WERI-Rb-1 (cell line): ENCODE measurements at regions not wholly inside any gene's neighbourhood (a gene's known extent, or its start where the extent isn't known, plus 50 kb on each side); places are given as distances from the start of the nearest gene placed in this dataset.

Experiments
- DNase-seq: peaks from one replicate; pipeline ENCODE4 v3.0.0-alpha.2; 2020
- H3K27ac ChIP-seq: fragments of 250-450 bp; sonication (Bioruptor Pico); 2 replicates; pipeline ENCODE4 v1.5.1; 2020; ENCODE audit warnings: mild to moderate bottlenecking, moderate library complexity
- H3K27me3 ChIP-seq: fragments of 250-450 bp; sonication (Bioruptor Pico); 2 replicates; pipeline ENCODE4 v1.5.1; 2021; ENCODE audit warnings: mild to moderate bottlenecking, low read depth, moderate library complexity; ENCODE audit not compliant: insufficient read depth, severe bottlenecking
- H3K36me3 ChIP-seq: fragments of 250-450 bp; sonication (Bioruptor Pico); 2 replicates; pipeline ENCODE4 v1.5.1; 2020; ENCODE audit warnings: mild to moderate bottlenecking, moderate library complexity
- H3K4me3 ChIP-seq: 2 replicates; pipeline ENCODE4 v1.5.1; 2011; ENCODE audit warnings: low read depth, mild to moderate bottlenecking, control low read depth, low read length
- H3K9me3 ChIP-seq: fragments of 250-450 bp; sonication (Bioruptor Pico); 2 replicates; pipeline ENCODE4 v1.5.1; 2021; ENCODE audit warnings: mild to moderate bottlenecking, moderate library complexity; ENCODE audit not compliant: severe bottlenecking
- TF ChIP-seq, protein P1 (sequence below): IDR thresholded peaks from 2 replicates; pipeline ENCODE4 v1.5.1; 2011; ENCODE audit warnings: low read depth, mild to moderate bottlenecking, control low read depth, inconsistent platforms, low read length

DNA sequence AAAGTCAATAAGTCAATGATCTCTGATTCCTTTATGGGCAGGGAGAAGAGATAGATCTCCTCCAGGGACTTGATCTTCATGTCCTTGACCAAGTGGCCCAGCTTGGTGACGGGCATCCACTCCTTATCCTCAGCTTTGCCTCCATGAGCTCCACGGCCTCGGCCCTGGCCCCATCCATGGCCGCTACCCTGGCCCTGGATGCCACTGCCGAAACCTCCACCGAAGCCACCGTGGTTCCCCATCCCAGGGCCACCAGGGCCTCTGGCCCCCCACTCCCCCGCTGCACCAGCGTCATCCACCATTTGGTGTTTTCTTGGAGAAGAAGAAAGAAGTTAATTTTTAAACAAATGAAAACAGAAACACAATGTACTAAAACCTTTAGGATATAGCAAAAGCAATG is 518.1 kb downstream of the GRXCR1 start:
- TF ChIP-seq, protein P1, sequence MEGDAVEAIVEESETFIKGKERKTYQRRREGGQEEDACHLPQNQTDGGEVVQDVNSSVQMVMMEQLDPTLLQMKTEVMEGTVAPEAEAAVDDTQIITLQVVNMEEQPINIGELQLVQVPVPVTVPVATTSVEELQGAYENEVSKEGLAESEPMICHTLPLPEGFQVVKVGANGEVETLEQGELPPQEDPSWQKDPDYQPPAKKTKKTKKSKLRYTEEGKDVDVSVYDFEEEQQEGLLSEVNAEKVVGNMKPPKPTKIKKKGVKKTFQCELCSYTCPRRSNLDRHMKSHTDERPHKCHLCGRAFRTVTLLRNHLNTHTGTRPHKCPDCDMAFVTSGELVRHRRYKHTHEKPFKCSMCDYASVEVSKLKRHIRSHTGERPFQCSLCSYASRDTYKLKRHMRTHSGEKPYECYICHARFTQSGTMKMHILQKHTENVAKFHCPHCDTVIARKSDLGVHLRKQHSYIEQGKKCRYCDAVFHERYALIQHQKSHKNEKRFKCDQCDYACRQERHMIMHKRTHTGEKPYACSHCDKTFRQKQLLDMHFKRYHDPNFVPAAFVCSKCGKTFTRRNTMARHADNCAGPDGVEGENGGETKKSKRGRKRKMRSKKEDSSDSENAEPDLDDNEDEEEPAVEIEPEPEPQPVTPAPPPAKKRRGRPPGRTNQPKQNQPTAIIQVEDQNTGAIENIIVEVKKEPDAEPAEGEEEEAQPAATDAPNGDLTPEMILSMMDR, result no peak

DNA sequence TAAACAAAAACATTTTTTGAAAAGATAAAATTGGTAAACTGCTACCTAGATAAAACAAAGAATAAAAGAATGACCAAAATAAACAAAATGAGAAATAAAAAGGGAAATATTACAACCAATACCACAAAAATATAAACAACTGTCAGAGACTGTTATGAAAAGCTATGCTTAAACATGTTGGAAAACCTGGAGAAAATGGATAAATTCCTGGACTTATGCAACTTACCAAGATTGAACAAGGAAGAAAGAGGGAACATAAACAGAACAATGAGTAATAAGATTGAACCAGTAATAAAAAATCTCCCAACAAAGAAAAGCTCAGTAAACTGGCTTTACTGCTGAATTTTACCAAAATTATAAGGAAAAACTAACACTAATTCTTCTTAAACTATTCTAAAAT is 518.7 kb downstream of the GRXCR1 start:
- no peak for DNase-seq
- Histone ChIP-seq H3K36me3 (no peaks in the 10 kb centered on the region), H3K4me3 (no peak overlapping the region), H3K27ac (no peak overlapping the region), H3K27me3 (no peaks in the 10 kb centered on the region), H3K9me3 (peaks cover 9% of the 10 kb centered on the region)
- TF ChIP-seq, protein P1, result no peak

More for the DNA sequence above, 518.1 kb downstream of the GRXCR1 start:
- Histone ChIP-seq H3K27me3 (no peaks in the 10 kb centered on the region), H3K4me3 (no peak overlapping the region), H3K9me3 (peaks cover 9% of the 10 kb centered on the region), H3K36me3 (no peaks in the 10 kb centered on the region), H3K27ac (no peak overlapping the region)
- DNase-seq, result no peak

DNA sequence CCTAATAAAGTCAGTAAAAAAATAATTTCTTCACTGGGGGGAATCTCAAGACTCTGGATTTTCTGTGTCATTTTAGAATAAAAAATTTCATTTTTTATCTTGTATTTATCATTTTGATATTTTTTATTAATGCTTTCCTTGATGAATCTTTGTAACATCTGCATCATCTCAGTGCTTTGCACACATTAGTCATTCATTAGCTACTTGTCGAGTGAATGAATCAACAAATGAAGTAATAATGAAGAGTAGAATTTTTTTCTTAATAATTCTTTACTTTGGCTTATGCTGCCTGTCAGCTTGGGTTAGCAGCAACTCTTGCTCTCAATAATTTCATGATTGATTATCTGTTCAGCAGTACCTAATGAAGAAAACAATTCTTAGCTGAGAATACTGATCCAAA is 530.8 kb downstream of the GRXCR1 start:
- Histone ChIP-seq H3K27me3 (no peaks in the 10 kb centered on the region), H3K9me3 (peaks cover 3% of the 10 kb centered on the region), H3K27ac (no peak overlapping the region), H3K36me3 (no peaks in the 10 kb centered on the region), H3K4me3 (no peak overlapping the region)
- TF ChIP-seq, protein P1, result no peak
- no peak for DNase-seq

DNA sequence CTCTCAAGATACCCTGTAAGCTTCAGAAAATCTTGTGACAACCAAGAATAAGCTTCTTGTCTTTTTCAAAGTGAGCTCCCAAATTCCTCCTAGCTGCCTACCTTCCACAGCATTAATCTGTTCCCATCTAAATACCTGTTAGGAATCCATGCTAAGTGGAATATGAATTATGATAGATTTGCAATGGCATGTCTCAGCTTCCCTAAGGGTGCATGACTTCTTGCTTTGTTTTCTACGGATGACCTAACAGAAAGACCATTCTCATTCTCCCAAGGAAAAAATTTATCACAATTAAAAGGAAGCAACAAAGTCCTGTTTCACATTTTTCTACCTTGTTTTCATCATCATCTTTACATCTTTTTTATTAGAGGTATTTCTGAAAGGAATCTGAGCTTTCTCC is 532.7 kb downstream of the GRXCR1 start:
- no peak overlapping the region for H3K27ac ChIP-seq

DNA sequence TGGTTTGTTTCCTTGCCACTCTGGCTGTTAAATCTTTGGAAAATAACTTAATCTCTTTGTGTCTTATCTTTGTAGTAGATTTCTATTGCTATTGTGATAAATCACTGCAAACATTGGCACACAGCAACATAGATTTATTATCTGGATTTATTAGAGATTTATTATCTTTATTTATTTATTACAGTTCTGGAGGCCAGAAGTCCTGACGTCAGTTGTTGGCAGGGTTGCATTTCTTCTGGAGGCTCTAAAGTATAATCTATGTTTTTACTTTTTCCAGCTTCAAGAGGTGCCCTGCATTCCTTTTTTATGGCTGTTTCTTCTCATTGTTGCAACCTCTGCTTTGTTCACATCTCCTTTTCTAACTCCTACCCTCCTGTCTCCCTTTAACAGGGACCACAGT is 542.8 kb downstream of the GRXCR1 start:
- no peak for DNase-seq
- TF ChIP-seq, protein P1, result no peak
- H3K27me3 ChIP-seq, result no peaks in the 10 kb centered on the region
- H3K36me3 ChIP-seq, result no peaks in the 10 kb centered on the region
- no peak overlapping the region for H3K27ac ChIP-seq
- no peak overlapping the region for H3K4me3 ChIP-seq
- H3K9me3 ChIP-seq, result peaks cover 8% of the 10 kb centered on the region

More for the DNA sequence above, 532.7 kb downstream of the GRXCR1 start:
- H3K9me3 ChIP-seq, result peaks cover 3% of the 10 kb centered on the region
- TF ChIP-seq, protein P1, result no peak
- H3K27me3 ChIP-seq, result no peaks in the 10 kb centered on the region
- no peaks in the 10 kb centered on the region for H3K36me3 ChIP-seq
- no peak overlapping the region for H3K4me3 ChIP-seq
- no peak for DNase-seq

DNA sequence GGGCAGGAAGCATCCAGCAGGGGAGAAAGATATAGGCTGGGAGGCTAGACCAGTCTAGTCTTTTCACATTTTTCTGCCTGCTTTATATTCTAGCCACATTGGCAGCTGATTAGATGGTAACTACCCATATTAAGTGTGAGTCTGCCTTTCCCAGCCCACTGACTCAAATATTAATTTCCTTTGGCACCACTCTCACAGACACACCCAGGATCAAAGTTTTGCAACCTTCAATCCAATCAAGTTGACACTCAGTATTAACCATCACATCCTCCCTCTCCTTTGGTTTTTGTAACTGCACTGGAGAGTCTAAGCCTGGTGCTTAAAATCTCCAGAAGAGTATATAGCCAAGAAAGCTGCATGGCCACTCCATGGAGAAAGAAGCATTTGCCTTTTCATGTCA is 560.4 kb downstream of the GRXCR1 start:
- H3K4me3 ChIP-seq, result no peak overlapping the region
- no peaks in the 10 kb centered on the region for H3K36me3 ChIP-seq
- DNase-seq, result no peak
- H3K27me3 ChIP-seq, result no peaks in the 10 kb centered on the region
- H3K9me3 ChIP-seq, result no peaks in the 10 kb centered on the region
- H3K27ac ChIP-seq, result no peak overlapping the region
- TF ChIP-seq, protein P1, result no peak
